ENCODE measurements at regions not wholly inside any gene's neighbourhood (a gene's known extent, or its start where the extent isn't known, plus 50 kb on each side); places are given as distances from the start of the nearest gene placed in this dataset.

GRCh38 chr16:65415460-65415859 is 293.6 kb upstream of the CDH11 start:
- Histone ChIP-seq H3K27ac (no peak overlapping the region), H3K9me3 (peaks cover 0 to 4% (median 1%) of the 10 kb centered on the region in 4 donors), H3K36me3 (no peaks in the 10 kb centered on the region), H3K27me3 (no peaks in the 10 kb centered on the region), H3K4me1 (no peaks in the 10 kb centered on the region), H3K4me3 (no peak overlapping the region)
- DNase-seq = no peak
- TF ChIP-seq POLR2A (IDR thresholded peaks at IDR 0.05) = no peak
- TF ChIP-seq EP300 (IDR thresholded peaks at IDR 0.05) = no peak
- no peak for TF ChIP-seq POLR2AphosphoS5 (IDR thresholded peaks at IDR 0.05)
- TF ChIP-seq, protein P1, sequence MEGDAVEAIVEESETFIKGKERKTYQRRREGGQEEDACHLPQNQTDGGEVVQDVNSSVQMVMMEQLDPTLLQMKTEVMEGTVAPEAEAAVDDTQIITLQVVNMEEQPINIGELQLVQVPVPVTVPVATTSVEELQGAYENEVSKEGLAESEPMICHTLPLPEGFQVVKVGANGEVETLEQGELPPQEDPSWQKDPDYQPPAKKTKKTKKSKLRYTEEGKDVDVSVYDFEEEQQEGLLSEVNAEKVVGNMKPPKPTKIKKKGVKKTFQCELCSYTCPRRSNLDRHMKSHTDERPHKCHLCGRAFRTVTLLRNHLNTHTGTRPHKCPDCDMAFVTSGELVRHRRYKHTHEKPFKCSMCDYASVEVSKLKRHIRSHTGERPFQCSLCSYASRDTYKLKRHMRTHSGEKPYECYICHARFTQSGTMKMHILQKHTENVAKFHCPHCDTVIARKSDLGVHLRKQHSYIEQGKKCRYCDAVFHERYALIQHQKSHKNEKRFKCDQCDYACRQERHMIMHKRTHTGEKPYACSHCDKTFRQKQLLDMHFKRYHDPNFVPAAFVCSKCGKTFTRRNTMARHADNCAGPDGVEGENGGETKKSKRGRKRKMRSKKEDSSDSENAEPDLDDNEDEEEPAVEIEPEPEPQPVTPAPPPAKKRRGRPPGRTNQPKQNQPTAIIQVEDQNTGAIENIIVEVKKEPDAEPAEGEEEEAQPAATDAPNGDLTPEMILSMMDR (IDR thresholded peaks at IDR 0.05) = no peak
- WGBS, 2 donors = 82 to 90% methylated on average over 3 of the region's 3 CpGs
- intact Hi-C loops (cut with DNase I) = no loop called here

DNA sequence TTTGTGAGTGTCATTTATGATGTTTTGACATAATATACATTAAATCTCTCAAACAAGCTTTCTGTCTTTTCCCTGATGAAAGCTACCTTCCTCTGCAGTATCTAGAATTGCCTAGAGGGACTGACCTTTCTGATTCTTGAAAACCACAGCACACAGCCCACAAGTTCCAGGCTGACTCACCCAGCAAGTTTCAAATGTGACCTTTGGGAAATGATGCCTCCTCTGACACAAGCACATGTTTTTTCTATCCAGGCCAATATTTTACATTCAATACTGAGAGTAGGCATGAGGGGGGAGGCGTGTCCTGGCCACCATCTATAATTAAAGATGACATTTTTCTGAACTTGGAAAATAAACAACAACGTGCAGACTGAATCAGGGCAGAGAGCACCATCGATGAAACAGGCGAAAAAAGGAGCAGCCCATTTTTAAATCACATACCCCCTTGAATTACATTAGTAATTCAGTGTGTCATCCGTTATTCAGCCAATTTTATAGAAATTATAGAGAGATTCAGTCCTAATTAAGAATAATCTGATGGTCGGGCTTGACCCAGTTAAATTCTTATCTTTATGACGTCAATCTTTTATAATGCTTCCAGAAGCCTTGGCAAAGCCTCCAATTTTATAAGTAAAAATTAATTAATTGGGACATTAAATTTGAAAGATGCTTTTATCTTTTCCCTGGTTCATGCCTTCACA is 292.6 kb upstream of the CDH11 start:
- WGBS, 2 donors = 60 to 79% methylated on average over 7 of the region's 7 CpGs
- Histone ChIP-seq H3K27ac (no peak overlapping the region), H3K4me1 (no peaks in the 10 kb centered on the region), H3K27me3 (no peaks in the 10 kb centered on the region), H3K9me3 (no peaks in the 10 kb centered on the region), H3K36me3 (no peaks in the 10 kb centered on the region), H3K4me3 (no peak overlapping the region)
- intact Hi-C loops (cut with DNase I) = no loop called here
- TF ChIP-seq POLR2A (IDR thresholded peaks at IDR 0.05) (no peak), POLR2AphosphoS5 (IDR thresholded peaks at IDR 0.05) (no peak), EP300 (IDR thresholded peaks at IDR 0.05) (no peak)
- TF ChIP-seq, protein P1 (IDR thresholded peaks at IDR 0.05) = no peak
- DNase-seq = no peak

GRCh38 chr16:65413861-65414260 is 292.0 kb upstream of the CDH11 start:
- H3K4me1 ChIP-seq = no peaks in the 10 kb centered on the region
- DNase-seq = no peak

DNA sequence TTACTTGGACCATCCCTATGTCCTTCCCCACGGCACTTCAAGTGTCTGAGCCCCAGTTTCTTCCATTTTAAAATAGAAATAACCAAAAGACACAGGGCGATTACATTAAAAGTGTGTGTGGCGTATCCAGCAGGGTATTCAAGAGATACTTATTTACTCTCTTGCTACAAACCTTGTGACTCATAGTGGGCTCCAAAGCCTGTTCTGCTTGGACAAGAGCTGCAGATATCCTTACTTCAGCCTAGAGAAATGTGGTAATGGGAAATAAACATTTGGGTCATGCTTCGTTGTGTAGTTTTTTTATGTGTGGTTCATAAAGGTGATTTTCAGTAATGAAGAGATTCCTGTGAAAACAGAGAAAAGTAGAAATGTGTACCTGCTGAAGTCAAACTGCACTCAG is 288.9 kb upstream of the CDH11 start:
- no peak for DNase-seq
- Histone ChIP-seq H3K9me3 (no peaks in the 10 kb centered on the region), H3K27ac (no peak overlapping the region), H3K4me3 (no peak overlapping the region), H3K27me3 (no peaks in the 10 kb centered on the region), H3K4me1 (no peaks in the 10 kb centered on the region), H3K36me3 (no peaks in the 10 kb centered on the region)
- intact Hi-C loops (cut with DNase I) = no loop called here
- no peak for TF ChIP-seq EP300 (IDR thresholded peaks at IDR 0.05)
- TF ChIP-seq, protein P1 (IDR thresholded peaks at IDR 0.05) = no peak
- no peak for TF ChIP-seq POLR2AphosphoS5 (IDR thresholded peaks at IDR 0.05)
- TF ChIP-seq POLR2A (IDR thresholded peaks at IDR 0.05) = no peak
- 69 to 82% methylated on average over 4 of the region's 4 CpGs for WGBS, 2 donors

More at GRCh38 chr16:65413861-65414260, 292.0 kb upstream of the CDH11 start:
- no peaks in the 10 kb centered on the region for H3K27me3 ChIP-seq
- 91 to 96% methylated on average over 2 of the region's 2 CpGs for WGBS, 2 donors
- no peak for TF ChIP-seq POLR2AphosphoS5 (IDR thresholded peaks at IDR 0.05)
- no peak overlapping the region for H3K27ac ChIP-seq
- H3K4me3 ChIP-seq = no peak overlapping the region
- no peaks in the 10 kb centered on the region for H3K9me3 ChIP-seq
- intact Hi-C loops (cut with DNase I) = no loop called here
- H3K36me3 ChIP-seq = no peaks in the 10 kb centered on the region

DNA sequence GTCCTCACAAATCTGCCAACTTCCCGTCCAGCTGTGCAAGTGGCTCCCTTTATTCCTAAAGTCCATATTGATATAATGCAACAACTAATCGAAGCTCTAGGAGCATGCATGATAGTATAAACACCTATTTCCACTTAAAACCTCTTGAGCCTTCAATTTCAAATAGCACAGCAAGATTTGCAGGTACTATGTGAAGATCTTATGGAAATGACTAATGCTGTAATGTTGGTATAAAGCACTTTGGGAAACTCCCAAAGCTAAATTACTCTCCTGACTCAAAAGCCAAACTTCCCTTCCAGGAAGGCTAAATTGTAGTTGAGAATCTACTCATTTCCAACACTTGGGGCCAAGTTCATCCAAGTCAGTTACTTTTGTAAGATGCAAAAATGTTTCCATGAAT is 287.6 kb upstream of the CDH11 start:
- no peak for TF ChIP-seq EP300 (IDR thresholded peaks at IDR 0.05)
- TF ChIP-seq POLR2AphosphoS5 (IDR thresholded peaks at IDR 0.05) = no peak
- TF ChIP-seq, protein P1 (IDR thresholded peaks at IDR 0.05) = no peak
- TF ChIP-seq POLR2A (IDR thresholded peaks at IDR 0.05) = no peak
- H3K27me3 ChIP-seq = no peaks in the 10 kb centered on the region
- H3K9me3 ChIP-seq = no peaks in the 10 kb centered on the region
- H3K36me3 ChIP-seq = no peaks in the 10 kb centered on the region
- intact Hi-C loops (cut with DNase I) = no loop called here
- no peak overlapping the region for H3K4me3 ChIP-seq
- no peak for DNase-seq
- WGBS, 2 donors = 72 to 85% methylated on average over 2 of the region's 2 CpGs
- H3K27ac ChIP-seq = no peak overlapping the region
- H3K4me1 ChIP-seq = no peaks in the 10 kb centered on the region
